ENCODE measurements at regions not wholly inside any gene's neighbourhood (a gene's known extent, or its start where the extent isn't known, plus 50 kb on each side); places are given as distances from the start of the nearest gene placed in this dataset.

DNA sequence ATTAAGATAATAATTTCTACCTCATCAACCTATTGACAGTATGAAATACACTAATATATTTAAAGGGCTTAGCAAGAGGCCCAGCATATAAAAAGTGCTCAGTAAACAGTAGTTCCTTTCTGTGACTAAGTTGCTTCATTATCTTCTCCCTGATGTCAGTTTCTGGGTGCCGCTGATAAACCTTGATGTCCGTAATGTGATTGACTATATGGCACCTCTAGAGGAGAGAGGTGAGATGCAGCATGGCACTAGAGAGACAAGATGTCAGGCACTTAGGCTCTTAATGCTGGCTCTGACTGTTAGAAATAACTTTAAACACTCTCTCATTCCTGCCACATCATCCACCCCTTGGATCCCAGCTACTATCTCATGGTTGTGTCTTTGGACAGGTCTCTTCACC lies 455.9 kb upstream of the KLF4 start (continued):
- TF ChIP-seq TAF1 (conservative IDR thresholded peaks at IDR 0.05) (no peak), GABPA (IDR thresholded peaks at IDR 0.05 in 1 of 2, conservative IDR thresholded peaks at IDR 0.05 in 1 of 2) (no peak), EGR1 (IDR thresholded peaks at IDR 0.05; ENCODE audit: low read depth in 2 of 2) (no peak), RXRA (IDR thresholded peaks at IDR 0.05) (no peak), FOXA1 (IDR thresholded peaks at IDR 0.05) (no peak), FOXA2 (IDR thresholded peaks at IDR 0.05) (no peak)
- TF ChIP-seq, protein P1, sequence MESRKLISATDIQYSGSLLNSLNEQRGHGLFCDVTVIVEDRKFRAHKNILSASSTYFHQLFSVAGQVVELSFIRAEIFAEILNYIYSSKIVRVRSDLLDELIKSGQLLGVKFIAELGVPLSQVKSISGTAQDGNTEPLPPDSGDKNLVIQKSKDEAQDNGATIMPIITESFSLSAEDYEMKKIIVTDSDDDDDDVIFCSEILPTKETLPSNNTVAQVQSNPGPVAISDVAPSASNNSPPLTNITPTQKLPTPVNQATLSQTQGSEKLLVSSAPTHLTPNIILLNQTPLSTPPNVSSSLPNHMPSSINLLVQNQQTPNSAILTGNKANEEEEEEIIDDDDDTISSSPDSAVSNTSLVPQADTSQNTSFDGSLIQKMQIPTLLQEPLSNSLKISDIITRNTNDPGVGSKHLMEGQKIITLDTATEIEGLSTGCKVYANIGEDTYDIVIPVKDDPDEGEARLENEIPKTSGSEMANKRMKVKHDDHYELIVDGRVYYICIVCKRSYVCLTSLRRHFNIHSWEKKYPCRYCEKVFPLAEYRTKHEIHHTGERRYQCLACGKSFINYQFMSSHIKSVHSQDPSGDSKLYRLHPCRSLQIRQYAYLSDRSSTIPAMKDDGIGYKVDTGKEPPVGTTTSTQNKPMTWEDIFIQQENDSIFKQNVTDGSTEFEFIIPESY (IDR thresholded peaks at IDR 0.05): no peak

GRCh38 chr9:107944387-107944786 lies 454.8 kb upstream of the KLF4 start:
- Histone ChIP-seq H3K9me3 (ENCODE audit: control insufficient read depth in 4 of 4, low read length in 3 of 4) (no peaks in the 10 kb centered on the region), H3K4me3 (ENCODE audit: low read depth in 1 of 3, low read length in 3 of 3) (no peak overlapping the region), H3K36me3 (ENCODE audit: control insufficient read depth in 4 of 4, insufficient read depth in 3 of 4, low read depth in 1 of 4, low read length in 3 of 4) (no peaks in the 10 kb centered on the region), H3K9ac (ENCODE audit: low read depth in 1 of 2, low read length in 2 of 2) (no peak overlapping the region), H3K27me3 (ENCODE audit: control insufficient read depth in 4 of 4, insufficient read depth in 4 of 4, low read length in 3 of 4) (no peaks in the 10 kb centered on the region), H3K27ac (ENCODE audit: low read depth in 1 of 2, low read length in 2 of 2) (no peak overlapping the region), H3K4me1 (ENCODE audit: control insufficient read depth in 4 of 4, insufficient read depth in 4 of 4, low read length in 3 of 4) (no peaks in the 10 kb centered on the region)
- no peak for DNase-seq (ENCODE audit: low spot score)
- TF ChIP-seq RAD21 (IDR thresholded peaks at IDR 0.05) (no peak), NR2F2 (IDR thresholded peaks at IDR 0.05) (no peak), TAF1 (conservative IDR thresholded peaks at IDR 0.05) (no peak), JUND (IDR thresholded peaks at IDR 0.05) (no peak), MAX (IDR thresholded peaks at IDR 0.05) (no peak)
- TF ChIP-seq, protein P2, sequence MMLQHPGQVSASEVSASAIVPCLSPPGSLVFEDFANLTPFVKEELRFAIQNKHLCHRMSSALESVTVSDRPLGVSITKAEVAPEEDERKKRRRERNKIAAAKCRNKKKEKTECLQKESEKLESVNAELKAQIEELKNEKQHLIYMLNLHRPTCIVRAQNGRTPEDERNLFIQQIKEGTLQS (IDR thresholded peaks at IDR 0.05): no peak
- TF ChIP-seq, protein P1 (IDR thresholded peaks at IDR 0.05): no peak
- 94% methylated on average over 10 of the region's 10 CpGs for WGBS

DNA sequence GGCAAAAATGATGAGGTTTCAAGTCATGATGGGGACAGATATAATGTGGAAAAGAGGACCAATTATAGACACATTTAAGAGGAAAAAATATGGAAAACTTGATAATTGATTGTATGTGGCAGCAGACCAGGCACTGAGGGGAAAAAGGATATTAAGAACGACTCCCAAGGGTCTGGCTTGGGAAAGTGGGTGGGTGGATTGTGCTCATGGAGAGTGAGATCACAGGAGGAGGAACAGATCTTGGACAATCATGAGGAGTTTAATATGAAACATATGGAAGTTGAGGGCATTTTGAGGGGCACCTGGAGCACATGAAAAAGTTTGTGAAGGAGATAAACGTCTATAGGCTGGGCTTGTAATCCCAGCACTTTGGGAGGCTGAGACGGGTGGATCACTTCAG lies 454.3 kb upstream of the KLF4 start:
- TF ChIP-seq TAF1 (conservative IDR thresholded peaks at IDR 0.05): no peak
- TF ChIP-seq RXRA (IDR thresholded peaks at IDR 0.05): no peak
- no peaks in the 10 kb centered on the region for H3K27me3 ChIP-seq (ENCODE audit: control insufficient read depth in 4 of 4, insufficient read depth in 4 of 4, low read length in 3 of 4)
- no peaks in the 10 kb centered on the region for H3K36me3 ChIP-seq (ENCODE audit: control insufficient read depth in 4 of 4, insufficient read depth in 3 of 4, low read depth in 1 of 4, low read length in 3 of 4)
- 84% methylated on average over 3 of the region's 3 CpGs for WGBS
- no peak overlapping the region for H3K9ac ChIP-seq (ENCODE audit: low read depth in 1 of 2, low read length in 2 of 2)
- H3K4me1 ChIP-seq (ENCODE audit: control insufficient read depth in 4 of 4, insufficient read depth in 4 of 4, low read length in 3 of 4): no peaks in the 10 kb centered on the region
- no peak overlapping the region for H3K4me3 ChIP-seq (ENCODE audit: low read depth in 1 of 3, low read length in 3 of 3)
- no peak overlapping the region for H3K27ac ChIP-seq (ENCODE audit: low read depth in 1 of 2, low read length in 2 of 2)
- no peak for DNase-seq (ENCODE audit: low spot score)
- H3K9me3 ChIP-seq (ENCODE audit: control insufficient read depth in 4 of 4, low read length in 3 of 4): no peaks in the 10 kb centered on the region

DNA sequence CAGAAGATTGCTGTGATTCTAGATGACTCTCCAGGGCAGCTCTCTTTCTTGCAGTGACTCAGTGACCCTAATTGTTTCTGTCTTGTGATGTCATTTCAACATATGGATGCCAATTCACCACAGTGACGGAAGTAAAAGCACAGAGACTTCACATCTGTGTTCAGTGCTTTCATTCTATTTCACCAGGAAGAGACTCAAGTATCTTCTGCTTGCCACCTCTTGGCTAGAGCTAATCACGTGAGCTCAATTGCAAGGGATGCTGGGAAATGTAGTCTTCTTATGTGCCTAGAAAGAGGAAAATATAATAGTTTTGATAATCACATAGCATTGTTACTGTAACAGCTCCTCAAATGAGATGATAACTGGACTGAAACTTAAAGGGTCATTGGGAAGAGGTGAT lies 453.3 kb upstream of the KLF4 start:
- no peak overlapping the region for H3K27ac ChIP-seq (ENCODE audit: low read depth in 1 of 2, low read length in 2 of 2)
- H3K36me3 ChIP-seq (ENCODE audit: control insufficient read depth in 4 of 4, insufficient read depth in 3 of 4, low read depth in 1 of 4, low read length in 3 of 4): no peaks in the 10 kb centered on the region
- DNase-seq (ENCODE audit: low spot score): no peak
- 80% methylated on average over 2 of the region's 2 CpGs for WGBS
- H3K4me3 ChIP-seq (ENCODE audit: low read depth in 1 of 3, low read length in 3 of 3): no peak overlapping the region
- H3K9me3 ChIP-seq (ENCODE audit: control insufficient read depth in 4 of 4, low read length in 3 of 4): no peaks in the 10 kb centered on the region
- no peaks in the 10 kb centered on the region for H3K27me3 ChIP-seq (ENCODE audit: control insufficient read depth in 4 of 4, insufficient read depth in 4 of 4, low read length in 3 of 4)
- no peak overlapping the region for H3K9ac ChIP-seq (ENCODE audit: low read depth in 1 of 2, low read length in 2 of 2)
- no peaks in the 10 kb centered on the region for H3K4me1 ChIP-seq (ENCODE audit: control insufficient read depth in 4 of 4, insufficient read depth in 4 of 4, low read length in 3 of 4)
- TF ChIP-seq, protein P3, sequence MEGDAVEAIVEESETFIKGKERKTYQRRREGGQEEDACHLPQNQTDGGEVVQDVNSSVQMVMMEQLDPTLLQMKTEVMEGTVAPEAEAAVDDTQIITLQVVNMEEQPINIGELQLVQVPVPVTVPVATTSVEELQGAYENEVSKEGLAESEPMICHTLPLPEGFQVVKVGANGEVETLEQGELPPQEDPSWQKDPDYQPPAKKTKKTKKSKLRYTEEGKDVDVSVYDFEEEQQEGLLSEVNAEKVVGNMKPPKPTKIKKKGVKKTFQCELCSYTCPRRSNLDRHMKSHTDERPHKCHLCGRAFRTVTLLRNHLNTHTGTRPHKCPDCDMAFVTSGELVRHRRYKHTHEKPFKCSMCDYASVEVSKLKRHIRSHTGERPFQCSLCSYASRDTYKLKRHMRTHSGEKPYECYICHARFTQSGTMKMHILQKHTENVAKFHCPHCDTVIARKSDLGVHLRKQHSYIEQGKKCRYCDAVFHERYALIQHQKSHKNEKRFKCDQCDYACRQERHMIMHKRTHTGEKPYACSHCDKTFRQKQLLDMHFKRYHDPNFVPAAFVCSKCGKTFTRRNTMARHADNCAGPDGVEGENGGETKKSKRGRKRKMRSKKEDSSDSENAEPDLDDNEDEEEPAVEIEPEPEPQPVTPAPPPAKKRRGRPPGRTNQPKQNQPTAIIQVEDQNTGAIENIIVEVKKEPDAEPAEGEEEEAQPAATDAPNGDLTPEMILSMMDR (IDR thresholded peaks at IDR 0.05; ENCODE audit: low read depth, low read length, missing input control): no peak
- TF ChIP-seq FOXA1 (IDR thresholded peaks at IDR 0.05) (no peak), RAD21 (IDR thresholded peaks at IDR 0.05) (no peak), HNF4G (IDR thresholded peaks at IDR 0.05) (no peak), REST (IDR thresholded peaks at IDR 0.05) (no peak), EGR1 (IDR thresholded peaks at IDR 0.05; ENCODE audit: low read depth in 2 of 2) (no peak), JUND (IDR thresholded peaks at IDR 0.05) (no peak), MAX (IDR thresholded peaks at IDR 0.05) (no peak)
- TF ChIP-seq, protein P2 (IDR thresholded peaks at IDR 0.05): no peak
